ENCODE measurements at regions not wholly inside any gene's neighbourhood (a gene's known extent, or its start where the extent isn't known, plus 50 kb on each side); places are given as distances from the start of the nearest gene placed in this dataset.
"Not testable (repeated sequence)": the region's sequence is repeated elsewhere in the genome, so short reads cannot be mapped to it uniquely, and the experiment has no call there.

- DNase-seq (ENCODE audit: low read depth) = no peak
- H3K4me3 ChIP-seq (ENCODE audit: low read depth, low read length) = no peak overlapping the region
- TF ChIP-seq, protein P1, sequence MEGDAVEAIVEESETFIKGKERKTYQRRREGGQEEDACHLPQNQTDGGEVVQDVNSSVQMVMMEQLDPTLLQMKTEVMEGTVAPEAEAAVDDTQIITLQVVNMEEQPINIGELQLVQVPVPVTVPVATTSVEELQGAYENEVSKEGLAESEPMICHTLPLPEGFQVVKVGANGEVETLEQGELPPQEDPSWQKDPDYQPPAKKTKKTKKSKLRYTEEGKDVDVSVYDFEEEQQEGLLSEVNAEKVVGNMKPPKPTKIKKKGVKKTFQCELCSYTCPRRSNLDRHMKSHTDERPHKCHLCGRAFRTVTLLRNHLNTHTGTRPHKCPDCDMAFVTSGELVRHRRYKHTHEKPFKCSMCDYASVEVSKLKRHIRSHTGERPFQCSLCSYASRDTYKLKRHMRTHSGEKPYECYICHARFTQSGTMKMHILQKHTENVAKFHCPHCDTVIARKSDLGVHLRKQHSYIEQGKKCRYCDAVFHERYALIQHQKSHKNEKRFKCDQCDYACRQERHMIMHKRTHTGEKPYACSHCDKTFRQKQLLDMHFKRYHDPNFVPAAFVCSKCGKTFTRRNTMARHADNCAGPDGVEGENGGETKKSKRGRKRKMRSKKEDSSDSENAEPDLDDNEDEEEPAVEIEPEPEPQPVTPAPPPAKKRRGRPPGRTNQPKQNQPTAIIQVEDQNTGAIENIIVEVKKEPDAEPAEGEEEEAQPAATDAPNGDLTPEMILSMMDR (conservative IDR thresholded peaks at IDR 0.05; ENCODE audit: low read depth, low read length) = no peak
Measured at GRCh38 chr13:48876289-48876688, 99.4 kb upstream of the FNDC3A start.

DNA sequence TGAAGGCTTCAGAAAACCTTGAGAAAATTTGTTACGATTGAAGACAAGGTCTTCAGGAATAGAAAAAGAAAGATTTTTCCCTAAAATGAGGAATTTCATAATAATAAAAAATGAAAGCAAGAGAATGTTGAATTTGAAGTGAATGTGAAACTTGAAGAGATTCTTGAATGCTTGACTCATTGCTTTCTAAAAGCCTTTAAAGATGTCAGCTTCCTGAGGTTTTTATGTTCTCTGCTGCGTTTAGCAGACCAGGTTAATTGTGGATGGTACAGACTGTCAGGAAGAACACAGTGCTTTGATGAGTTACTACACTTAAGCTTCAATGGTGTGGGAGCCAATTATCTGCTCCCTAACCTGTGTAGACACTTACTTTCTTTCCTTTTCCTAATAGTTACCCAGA lies 96.3 kb upstream of the FNDC3A start:
- TF ChIP-seq, protein P1 (conservative IDR thresholded peaks at IDR 0.05; ENCODE audit: low read depth, low read length) = no peak
- DNase-seq (ENCODE audit: low read depth) = no peak
- H3K4me3 ChIP-seq (ENCODE audit: low read depth, low read length) = no peak overlapping the region

- DNase-seq (ENCODE audit: low read depth) = no peak
- TF ChIP-seq, protein P1 (conservative IDR thresholded peaks at IDR 0.05; ENCODE audit: low read depth, low read length) = no peak
- no peak overlapping the region for H3K4me3 ChIP-seq (ENCODE audit: low read depth, low read length)
Measured at GRCh38 chr13:48879854-48880253, 95.9 kb upstream of the FNDC3A start.

DNA sequence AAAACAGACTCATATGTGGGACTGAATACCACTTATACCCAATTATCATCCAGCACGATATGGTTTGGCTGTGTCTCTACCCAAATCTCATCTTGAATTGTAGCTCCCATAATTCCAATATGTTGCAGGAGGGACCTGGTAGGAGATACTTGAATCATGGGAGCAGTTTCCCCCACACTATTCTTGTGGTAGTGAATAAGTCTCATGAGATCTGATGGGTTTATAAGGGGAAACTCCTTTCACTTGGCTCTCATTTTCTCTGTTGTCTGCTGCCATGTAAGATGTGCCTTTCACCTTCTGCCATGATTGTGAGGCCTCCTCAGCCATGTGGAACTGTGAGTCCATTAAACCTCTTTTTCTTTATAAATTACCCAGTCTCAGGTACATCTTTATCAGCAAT lies 91.9 kb upstream of the FNDC3A start:
- not testable (repeated sequence) for H3K4me3 ChIP-seq (ENCODE audit: low read depth, low read length); DNase-seq (ENCODE audit: low read depth)

GRCh38 chr13:48885027-48885395 lies 90.7 kb upstream of the FNDC3A start:
- TF ChIP-seq, protein P1 (conservative IDR thresholded peaks at IDR 0.05; ENCODE audit: low read depth, low read length) = no peak
- DNase-seq (ENCODE audit: low read depth) = no peak
- H3K4me3 ChIP-seq (ENCODE audit: low read depth, low read length) = no peak overlapping the region

DNA sequence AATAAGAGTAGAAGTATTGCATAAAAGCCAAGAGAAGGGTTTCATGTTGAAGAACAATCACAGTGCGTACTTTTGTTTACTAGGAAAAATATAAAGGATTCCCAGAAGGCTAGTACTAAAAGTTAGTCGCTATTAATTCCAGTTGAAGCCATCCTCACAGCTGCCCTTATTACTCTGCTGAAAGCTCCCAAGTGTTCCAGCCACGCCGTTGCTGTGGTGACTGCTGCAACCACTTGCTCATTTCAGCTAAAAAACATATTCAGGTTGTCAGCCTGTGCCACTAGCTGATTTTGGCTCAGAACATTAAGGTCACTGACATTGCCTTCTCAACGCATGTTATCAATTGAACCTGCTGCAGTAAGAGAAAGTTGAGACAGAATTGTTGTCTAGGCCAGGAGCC lies 87.1 kb upstream of the FNDC3A start:
- DNase-seq (ENCODE audit: low read depth) = no peak
- TF ChIP-seq, protein P1 (conservative IDR thresholded peaks at IDR 0.05; ENCODE audit: low read depth, low read length) = no peak
- H3K4me3 ChIP-seq (ENCODE audit: low read depth, low read length) = no peak overlapping the region

GRCh38 chr13:48890391-48890790 lies 85.3 kb upstream of the FNDC3A start:
- TF ChIP-seq, protein P1 (conservative IDR thresholded peaks at IDR 0.05; ENCODE audit: low read depth, low read length) = no peak
- no peak for DNase-seq (ENCODE audit: low read depth)
- H3K4me3 ChIP-seq (ENCODE audit: low read depth, low read length) = no peak overlapping the region

DNA sequence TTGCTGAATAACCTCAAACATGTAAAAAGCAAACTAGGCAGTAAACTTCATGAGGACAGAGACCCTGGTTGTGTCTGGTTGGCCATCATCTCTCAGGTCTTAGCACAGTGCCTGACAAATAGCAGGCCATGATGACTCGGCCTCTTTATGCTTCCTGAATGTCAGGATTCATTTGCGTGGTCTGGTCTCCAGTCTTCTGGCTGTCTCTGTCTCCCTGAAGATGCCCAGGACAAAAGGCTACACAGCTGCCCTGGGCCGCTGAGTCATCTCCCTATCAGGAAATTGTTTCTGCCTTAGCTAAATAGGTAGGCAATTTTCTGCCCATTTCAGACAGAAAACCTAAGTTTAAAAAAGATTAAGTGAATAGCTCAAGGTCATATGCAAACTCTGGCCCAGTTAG lies 84.1 kb upstream of the FNDC3A start:
- no peak for DNase-seq (ENCODE audit: low read depth)
- no peak overlapping the region for H3K4me3 ChIP-seq (ENCODE audit: low read depth, low read length)
- TF ChIP-seq, protein P1 (conservative IDR thresholded peaks at IDR 0.05; ENCODE audit: low read depth, low read length) = no peak

All from epithelial cell of proximal tubule (primary cell).